H1 (cell line): ENCODE measurements at regions not wholly inside any gene's neighbourhood (a gene's known extent, or its start where the extent isn't known, plus 50 kb on each side); places are given as distances from the start of the nearest gene placed in this dataset.

Experiments
- BRCA1 ChIP-seq: IDR thresholded peaks from 2 replicates; pipeline ENCODE4 v1.6.1; 2012; ENCODE audit warnings: low read depth, low read length, improper control_type of control experiment
- JUND ChIP-seq: IDR thresholded peaks from 2 replicates; pipeline ENCODE4 v1.6.1; 2011; ENCODE audit warnings: mild to moderate bottlenecking, improper control_type of control experiment, low read length
- RAD21 ChIP-seq, 2 experiments: IDR thresholded peaks in 1 of 2; conservative IDR thresholded peaks in 1 of 2; 2 replicates each; pipeline ENCODE4 v1.6.1; 2011; ENCODE audit warnings: low read depth in 2 of 2, low read length in 2 of 2, improper control_type of control experiment in 1 of 2, inconsistent platforms in 1 of 2, mild to moderate bottlenecking in 1 of 2, moderate library complexity in 1 of 2

- no peak for TF ChIP-seq JUND
- TF ChIP-seq BRCA1 = no peak
- TF ChIP-seq RAD21 (IDR thresholded peaks at IDR 0.05 in 1 of 2, conservative IDR thresholded peaks at IDR 0.05 in 1 of 2; ENCODE audit: low read depth in 2 of 2, low read length in 2 of 2) = no peak
These were observed 478.7 kb downstream of the CNTN3 start (continued) for GRCh38 chr3:74135808-74136207.
